ENCODE measurements at regions not wholly inside any gene's neighbourhood (a gene's known extent, or its start where the extent isn't known, plus 50 kb on each side); places are given as distances from the start of the nearest gene placed in this dataset.

GRCh38 chr13:34249546-34250039 lies 431.6 kb downstream of the RFC3 start:
- TF ChIP-seq REST (IDR thresholded peaks at IDR 0.05) (no peak), CTCF (IDR thresholded peaks at IDR 0.05; ENCODE audit: low read depth, low read length, missing input control) (no peak), MAX (IDR thresholded peaks at IDR 0.05) (no peak)

All from liver (tissue), 2 donors.